Stimulated activated CD4-positive, alpha-beta T cell treated with anti-CD3 and anti-CD28 coated beads, Interleukin-1b, Interleukin-23, amount 100 ng/mL, for 4 hours (primary cell): ENCODE measurements at regions not wholly inside any gene's neighbourhood (a gene's known extent, or its start where the extent isn't known, plus 50 kb on each side); places are given as distances from the start of the nearest gene placed in this dataset.

ENCODE experiments used
- DNase-seq, 2 donors: peaks; one replicate each; pipeline ENCODE4 v3.0.0-alpha.2; 2020; ENCODE audit warnings: low read depth in 2 of 2

DNA sequence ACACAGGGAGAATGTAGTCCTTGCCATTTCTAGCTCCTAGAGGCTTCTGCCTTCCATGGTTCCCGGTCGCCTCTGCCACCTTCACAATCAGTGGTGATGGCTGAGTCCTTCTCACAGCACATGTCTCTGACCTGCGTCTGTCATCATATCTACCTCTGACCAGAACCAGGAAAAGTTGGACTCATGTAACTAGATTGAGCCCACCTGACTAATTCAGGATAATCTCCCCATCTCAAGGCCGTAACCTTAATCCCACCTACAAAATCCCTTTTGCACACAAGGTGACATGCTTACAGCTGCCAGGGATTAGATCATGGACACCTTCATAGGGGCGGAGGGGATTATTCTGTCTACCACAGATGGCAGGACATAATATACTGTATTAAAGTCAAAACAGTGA lies 375.6 kb downstream of the ICE1 start:
- DNase-seq = no peak

GRCh38 chr5:5795074-5795771 lies 372.7 kb downstream of the ICE1 start:
- DNase-seq = no peak

- no peak for DNase-seq
Observed at GRCh38 chr5:5794118-5794560, 371.7 kb downstream of the ICE1 start.

GRCh38 chr5:5793242-5794117 lies 371.0 kb downstream of the ICE1 start:
- DNase-seq = no peak

GRCh38 chr5:5792106-5792505 lies 369.6 kb downstream of the ICE1 start:
- no peak for DNase-seq

GRCh38 chr5:5788793-5789192 lies 366.3 kb downstream of the ICE1 start:
- DNase-seq = no peak

GRCh38 chr5:5787373-5787772 lies 364.9 kb downstream of the ICE1 start:
- no peak for DNase-seq

DNA sequence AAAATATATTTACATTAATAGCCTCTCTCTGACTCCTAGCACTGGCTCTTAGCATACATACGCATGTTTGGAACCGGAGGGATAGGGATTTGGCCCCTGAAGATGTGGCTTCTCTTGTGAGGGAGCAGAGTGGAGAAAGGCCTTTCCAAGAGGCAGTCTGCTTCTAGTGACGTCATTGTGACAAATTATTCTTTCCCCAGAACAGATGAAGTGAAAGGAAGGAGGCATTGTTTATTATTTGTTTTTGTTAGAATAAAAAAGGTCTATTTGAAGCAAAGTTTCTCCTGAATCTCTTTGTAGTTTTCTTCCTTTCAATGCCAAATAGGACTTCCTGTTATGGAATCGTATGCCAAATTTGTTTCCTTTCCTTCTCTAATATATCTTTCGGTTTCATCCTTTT lies 361.6 kb downstream of the ICE1 start:
- no peak for DNase-seq

DNA sequence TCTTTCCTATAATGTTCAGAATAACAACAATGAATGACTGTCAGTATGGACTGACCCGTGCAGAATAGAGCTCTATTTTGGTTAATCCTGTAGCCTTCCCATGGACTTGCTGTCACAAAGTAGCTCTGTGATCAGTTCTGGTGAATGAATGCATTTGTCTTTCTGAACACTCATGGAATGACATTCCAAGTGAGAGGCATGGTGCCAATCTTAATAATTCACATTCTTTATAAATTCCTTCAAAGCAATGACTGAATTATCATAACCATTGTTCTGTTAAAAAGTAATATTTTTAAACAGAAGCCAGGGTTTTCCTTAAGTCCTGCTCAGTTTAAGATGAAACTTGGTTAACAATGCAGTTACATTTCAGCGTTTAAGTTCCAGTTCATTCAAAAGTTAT lies 360.5 kb downstream of the ICE1 start:
- no peak for DNase-seq

DNA sequence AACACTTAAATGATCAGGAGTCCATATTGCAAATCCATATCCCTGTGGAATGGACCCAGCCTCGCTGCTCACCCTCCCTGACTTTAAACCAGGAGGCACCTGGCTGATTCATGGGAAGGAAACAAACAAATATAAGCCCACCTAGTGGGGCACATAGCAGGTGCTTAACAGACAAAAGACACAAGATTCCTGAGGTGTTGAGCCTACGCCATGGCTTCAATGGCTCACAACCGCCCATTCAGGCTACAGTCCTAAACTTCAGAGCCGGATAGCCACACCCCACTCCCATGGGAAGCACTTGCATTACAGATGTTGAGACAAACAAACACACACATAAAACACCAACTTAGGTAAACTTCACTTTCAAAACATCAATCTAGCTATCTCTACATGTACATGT lies 359.9 kb downstream of the ICE1 start:
- no peak for DNase-seq

GRCh38 chr5:5781335-5781734 lies 358.9 kb downstream of the ICE1 start:
- no peak for DNase-seq

DNA sequence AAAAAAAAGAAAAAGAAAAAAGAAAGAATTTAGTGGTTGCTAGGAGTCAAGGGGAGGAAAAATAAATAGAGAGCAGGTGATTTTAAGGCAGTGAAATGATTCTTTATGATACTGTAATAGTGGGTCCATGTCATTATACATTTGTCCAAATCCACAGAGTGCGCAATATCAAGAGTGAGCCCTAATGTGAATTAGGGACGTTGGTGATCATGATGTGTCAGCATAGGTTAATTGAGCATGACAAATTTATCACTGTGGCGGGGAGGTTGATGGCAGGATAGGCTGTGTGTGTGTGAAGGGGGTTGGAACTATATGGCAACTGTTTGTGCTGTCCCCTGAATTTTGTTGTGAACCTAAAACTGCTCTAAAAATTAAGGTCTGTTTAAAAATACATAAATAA lies 357.8 kb downstream of the ICE1 start:
- no peak for DNase-seq

DNA sequence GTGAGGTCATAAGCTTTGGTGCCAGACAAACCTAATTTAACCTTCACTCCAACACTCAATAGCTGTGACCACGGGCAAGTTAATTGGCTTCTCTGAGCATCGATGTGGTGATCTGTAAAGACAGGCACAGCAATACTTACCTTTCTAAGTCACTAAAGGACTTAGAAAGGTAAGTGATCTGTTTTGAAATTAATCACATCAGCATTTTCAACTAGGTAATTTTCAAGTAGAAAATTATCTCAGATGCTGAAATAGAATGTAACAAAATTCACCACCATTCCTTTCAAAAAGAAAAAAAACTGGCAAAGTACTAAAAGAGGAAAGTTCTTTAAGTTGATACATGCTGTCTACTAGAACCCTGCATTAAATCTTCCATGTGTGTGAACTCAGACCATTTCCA lies 354.5 kb downstream of the ICE1 start:
- DNase-seq = no peak

DNA sequence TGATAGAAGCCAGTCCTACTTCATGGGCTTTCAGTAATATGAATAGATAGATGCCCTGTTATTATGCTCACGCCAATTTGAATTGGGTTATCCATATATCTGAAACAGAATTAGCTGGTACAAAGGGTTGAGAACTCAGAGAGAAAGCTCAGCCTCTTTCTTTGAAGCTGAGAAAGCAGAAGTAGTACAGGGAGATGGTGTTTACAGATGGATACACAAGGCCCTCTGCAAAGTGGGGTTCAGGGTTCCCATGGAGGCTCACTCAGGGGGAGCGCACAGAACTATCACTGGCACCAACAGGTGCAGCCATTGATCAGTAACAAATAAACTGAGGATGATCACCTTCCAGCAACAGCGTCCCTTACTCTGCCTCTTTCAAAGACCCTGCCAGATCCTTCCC lies 349.7 kb downstream of the ICE1 start:
- no peak for DNase-seq

GRCh38 chr5:5770825-5771224 lies 348.3 kb downstream of the ICE1 start:
- DNase-seq = no peak

DNA sequence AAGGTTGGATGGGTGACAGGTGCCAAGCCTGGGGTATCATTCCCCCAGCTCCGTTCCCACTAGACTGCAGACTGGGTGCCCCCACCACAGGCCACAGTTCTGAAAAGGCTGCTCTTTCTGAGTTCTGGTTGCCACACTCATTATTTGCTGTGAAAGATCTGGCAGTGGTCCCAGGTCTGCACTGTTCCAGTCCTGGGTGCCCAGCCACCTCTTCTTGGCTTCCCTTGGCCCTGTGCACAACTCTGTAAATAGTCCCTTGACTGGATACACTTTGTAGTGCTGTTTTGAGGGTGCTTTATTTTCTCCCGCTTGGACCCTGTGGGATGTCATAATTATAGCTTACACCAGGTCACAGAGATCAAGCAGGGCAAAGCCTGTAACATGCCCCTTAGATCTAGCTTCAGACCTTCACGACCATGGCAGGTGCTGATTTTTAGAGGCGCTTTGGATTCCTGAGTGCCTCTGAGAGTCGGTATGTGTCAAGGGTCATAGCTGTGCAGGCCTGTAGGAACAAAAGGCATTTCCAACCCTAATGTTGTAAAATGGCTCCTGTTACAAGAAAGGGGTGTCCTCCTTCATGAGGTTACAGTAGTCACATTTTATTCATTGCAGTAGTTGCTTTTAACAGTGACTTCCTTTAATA lies 344.9 kb downstream of the ICE1 start:
- no peak for DNase-seq

GRCh38 chr5:5765066-5765850 lies 342.8 kb downstream of the ICE1 start:
- no peak for DNase-seq

DNA sequence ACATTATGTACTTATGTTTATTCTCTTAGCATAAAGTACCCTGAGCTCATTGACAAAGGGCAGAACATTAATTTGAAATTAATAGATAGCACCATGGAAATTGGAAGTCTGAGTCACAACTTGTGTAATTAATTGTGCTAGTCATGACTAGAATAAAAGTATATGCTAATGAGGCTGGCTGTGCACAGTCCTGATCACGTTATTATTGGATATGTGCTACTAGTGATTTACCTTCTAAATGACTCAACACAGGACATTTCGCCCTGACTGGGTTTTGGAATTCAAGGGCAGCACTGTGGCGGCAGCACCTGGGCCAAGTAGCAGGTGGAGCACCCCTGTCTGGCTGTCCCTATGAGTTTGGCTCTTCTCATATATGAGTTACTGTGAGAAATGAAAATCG lies 341.8 kb downstream of the ICE1 start:
- no peak for DNase-seq

- no peak for DNase-seq
Observed at GRCh38 chr5:5756762-5757161, 334.3 kb downstream of the ICE1 start.

- DNase-seq = no peak
Observed at GRCh38 chr5:5755888-5756287, 333.4 kb downstream of the ICE1 start.

DNA sequence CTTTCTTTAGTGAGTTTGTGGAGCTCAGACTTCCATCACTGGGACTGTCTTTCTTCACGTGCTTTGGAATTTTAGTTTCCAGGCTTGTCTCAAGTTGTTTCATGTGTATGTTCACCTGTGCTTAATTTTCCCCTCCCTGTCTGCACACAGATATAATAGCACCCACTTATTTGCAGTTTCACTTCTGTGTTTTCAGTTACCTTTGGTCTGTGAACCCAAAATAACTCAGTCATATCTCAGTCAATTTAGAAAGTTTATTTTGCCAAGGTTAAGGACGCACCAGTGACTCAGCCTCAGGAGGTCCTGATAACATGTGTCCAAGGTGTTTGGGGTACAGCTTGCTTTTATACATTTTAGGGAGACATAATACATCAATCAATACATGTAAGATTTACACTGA lies 330.4 kb downstream of the ICE1 start:
- DNase-seq = no peak

GRCh38 chr5:5751987-5752386 lies 329.5 kb downstream of the ICE1 start:
- no peak for DNase-seq
